H1 (cell line): ENCODE measurements at regions not wholly inside any gene's neighbourhood (a gene's known extent, or its start where the extent isn't known, plus 50 kb on each side); places are given as distances from the start of the nearest gene placed in this dataset.

Source experiments
- POLR2AphosphoS5 ChIP-seq: IDR thresholded peaks from 2 replicates; pipeline ENCODE4 v1.6.1; 2011; ENCODE audit warnings: low read depth, low read length
- SIX5 ChIP-seq: IDR thresholded peaks from 2 replicates; pipeline ENCODE4 v1.6.1; 2011; ENCODE audit warnings: mild to moderate bottlenecking, low read depth, low read length
- TCF12 ChIP-seq: IDR thresholded peaks from 2 replicates; pipeline ENCODE4 v1.6.1; 2011; ENCODE audit warnings: low read depth, mild to moderate bottlenecking, low read length
- ZNF274 ChIP-seq: IDR thresholded peaks from 2 replicates; pipeline ENCODE4 v1.7.0; 2012; ENCODE audit warnings: low read length, borderline replicate concordance; ENCODE audit errors: extremely low read depth

DNA sequence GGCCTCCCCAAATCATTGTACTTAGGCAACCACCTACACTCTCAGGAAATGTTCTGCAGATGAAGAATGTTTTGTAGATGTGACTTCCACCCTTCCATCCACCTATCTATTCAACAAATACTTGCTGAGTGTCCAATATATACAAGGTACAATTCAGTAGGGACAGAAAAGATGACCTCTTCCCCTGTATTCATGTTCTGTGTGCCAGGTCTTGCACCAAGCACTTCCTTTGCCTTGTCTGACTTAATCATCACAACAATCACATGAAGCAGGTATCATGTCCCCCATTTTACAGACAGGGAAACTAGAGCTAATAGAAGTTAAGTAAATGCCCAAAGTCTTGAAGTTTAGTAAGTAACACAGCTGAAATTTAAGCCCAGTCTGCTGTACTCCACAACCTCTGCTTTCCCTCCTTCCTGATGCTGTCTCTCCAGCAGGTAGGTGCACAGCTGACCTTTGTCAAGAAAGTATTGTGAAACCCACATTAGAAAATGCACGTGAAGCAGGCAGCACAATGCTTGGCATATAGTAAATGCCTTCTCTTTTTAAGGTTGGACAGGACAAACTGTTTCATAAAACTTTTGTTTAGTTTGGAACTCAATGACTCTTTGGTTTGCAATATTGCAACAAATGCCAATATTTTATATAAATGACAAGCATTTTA lies 296.5 kb downstream of the DEPDC1B start:
- TF ChIP-seq ZNF274 = no peak
- TF ChIP-seq TCF12 = no peak
- TF ChIP-seq SIX5 = no peak
- TF ChIP-seq POLR2AphosphoS5 = no peak
